IMR-90 (cell line): ENCODE measurements at regions not wholly inside any gene's neighbourhood (a gene's known extent, or its start where the extent isn't known, plus 50 kb on each side); places are given as distances from the start of the nearest gene placed in this dataset.

Experiments used
- ATAC-seq: fragments of 200-7000 bp; cut with Tn5 transposase; 2 replicates; pipeline ENCODE4 v1.9.1; 2020; ENCODE audit warnings: low read depth, mild to moderate bottlenecking, moderate library complexity
- BruUV-seq: library from RNA; stranded (reverse); fragments of 400-500 nt; replicated peaks from 2 replicates; lab custom pipeline; 2021; lab: Mats Ljungman, UMichigan
- CTCF ChIA-PET: fragments of 300-600 bp; formaldehyde crosslinking; extraction: SDS; loops from one replicate; lab custom pipeline; 2021; ENCODE audit warnings: antibody characterized with exemption; lab: Yijun Ruan, JAX
- POLR2A ChIA-PET: fragments of 300-600 bp; sonication (Branson Sonifier 250); formaldehyde crosslinking; loops from one replicate; lab custom pipeline; 2022; ENCODE audit warnings: antibody characterized with exemption; ENCODE audit not compliant: unreplicated experiment; lab: Charles Lee
- DNase-seq: peaks from one replicate; pipeline ENCODE4 v3.0.0; 2013
- H2AFZ ChIP-seq: replicated peaks from 2 replicates; pipeline ENCODE3; 2013; ENCODE audit warnings: low read length, mild to moderate bottlenecking; ENCODE audit not compliant: poor library complexity
- H2AK5ac ChIP-seq: 2 replicates; pipeline ENCODE4 v1.6.1; 2013; ENCODE audit warnings: low read depth, low read length, inconsistent platforms
- H2AK9ac ChIP-seq: replicated peaks from 2 replicates; pipeline ENCODE3; 2013; ENCODE audit warnings: mild to moderate bottlenecking, low read depth, low read length, moderate library complexity; ENCODE audit not compliant: poor library complexity
- H2BK120ac ChIP-seq: 2 replicates; pipeline ENCODE4 v1.6.1; 2013; ENCODE audit warnings: low read depth, low read length, inconsistent platforms
- H2BK15ac ChIP-seq: 3 replicates; pipeline ENCODE4 v1.6.1; 2013; ENCODE audit warnings: low read depth, low read length, inconsistent platforms
- H2BK20ac ChIP-seq: 2 replicates; pipeline ENCODE4 v1.6.1; 2013; ENCODE audit warnings: low read depth, mild to moderate bottlenecking, inconsistent platforms, low read length, moderate library complexity
- H2BK5ac ChIP-seq: 2 replicates; pipeline ENCODE4 v1.6.1; 2013; ENCODE audit warnings: mild to moderate bottlenecking, low read depth, low read length, inconsistent platforms; ENCODE audit not compliant: poor library complexity, severe bottlenecking
- H3K14ac ChIP-seq: replicated peaks from 2 replicates; pipeline ENCODE4 v1.6.1; 2013; ENCODE audit warnings: low read depth, low read length, inconsistent platforms
- H3K18ac ChIP-seq: 2 replicates; pipeline ENCODE4 v1.6.1; 2013; ENCODE audit warnings: low read depth, low read length, control low read depth
- H3K23ac ChIP-seq: 2 replicates; pipeline ENCODE4 v1.6.1; 2013; ENCODE audit warnings: low read depth, low read length, inconsistent platforms
- H3K27ac ChIP-seq: 2 replicates; pipeline ENCODE4 v1.5.1; 2013; ENCODE audit warnings: mild to moderate bottlenecking, control low read depth, low read length; ENCODE audit not compliant: insufficient read depth
- H3K27me3 ChIP-seq: 2 replicates; pipeline ENCODE4 v1.6.1; 2013; ENCODE audit warnings: low read length; ENCODE audit not compliant: control insufficient read depth, insufficient read depth
- H3K36me3 ChIP-seq: 2 replicates; pipeline ENCODE4 v1.6.1; 2013; ENCODE audit warnings: low read length, mixed read lengths; ENCODE audit not compliant: control insufficient read depth, insufficient read depth
- H3K4ac ChIP-seq: 2 replicates; pipeline ENCODE4 v1.6.1; 2013; ENCODE audit warnings: low read depth, low read length, inconsistent platforms
- H3K4me1 ChIP-seq: 2 replicates; pipeline ENCODE4 v1.6.1; 2013; ENCODE audit warnings: low read length, mixed read lengths; ENCODE audit not compliant: control insufficient read depth, insufficient read depth
- H3K4me2 ChIP-seq: 2 replicates; pipeline ENCODE4 v1.6.1; 2013; ENCODE audit warnings: low read depth, mild to moderate bottlenecking, control low read depth, low read length, moderate library complexity
- H3K4me3 ChIP-seq: 2 replicates; pipeline ENCODE4 v1.5.1; 2013; ENCODE audit warnings: low read depth, mild to moderate bottlenecking, control low read depth, low read length, moderate library complexity; ENCODE audit not compliant: insufficient read depth
- H3K56ac ChIP-seq: 2 replicates; pipeline ENCODE4 v1.6.1; 2013; ENCODE audit warnings: low read length, inconsistent platforms; ENCODE audit not compliant: insufficient read depth; ENCODE audit errors: extremely low read depth
- H3K79me1 ChIP-seq, 2 experiments: 2 replicates each; pipeline ENCODE4 v1.6.1; 2013; ENCODE audit warnings: low read length in 2 of 2, inconsistent platforms in 1 of 2, low read depth in 1 of 2
- H3K9ac ChIP-seq: 2 replicates; pipeline ENCODE4 v1.6.1; 2013; ENCODE audit warnings: low read depth, low read length, control low read depth
- H3K9me1 ChIP-seq: 2 replicates; pipeline ENCODE4 v1.6.1; 2013; ENCODE audit warnings: low read length, inconsistent platforms; ENCODE audit not compliant: insufficient read depth
- H3K9me3 ChIP-seq: 2 replicates; pipeline ENCODE4 v1.6.1; 2013; ENCODE audit warnings: low read length; ENCODE audit not compliant: control insufficient read depth, insufficient read depth
- H4K20me1 ChIP-seq: 2 replicates; pipeline ENCODE4 v1.6.1; 2013; ENCODE audit warnings: low read length, inconsistent platforms; ENCODE audit not compliant: insufficient read depth
- H4K5ac ChIP-seq: 2 replicates; pipeline ENCODE4 v1.6.1; 2013; ENCODE audit warnings: mild to moderate bottlenecking, low read depth, low read length, control low read depth
- H4K8ac ChIP-seq, 2 experiments: 2 replicates each; pipeline ENCODE4 v1.6.1; 2013; ENCODE audit warnings: low read depth in 2 of 2, low read length in 2 of 2, control low read depth in 1 of 2, inconsistent platforms in 1 of 2
- H4K91ac ChIP-seq: 2 replicates; pipeline ENCODE4 v1.6.1; 2013; ENCODE audit warnings: low read depth, low read length, inconsistent platforms; ENCODE audit not compliant: insufficient read depth
- BHLHE40 ChIP-seq: fragments of 150-350 bp; IDR thresholded peaks from 2 replicates; pipeline ENCODE4 v1.6.1; 2016; ENCODE audit warnings: mild to moderate bottlenecking, low read depth, low read length
- CEBPB ChIP-seq: IDR thresholded peaks from 2 replicates; pipeline ENCODE4 v1.6.1; 2012; ENCODE audit warnings: low read depth, low read length, improper control_type of control experiment
- CHD1 ChIP-seq: IDR thresholded peaks from 2 replicates; pipeline ENCODE4 v1.6.1; 2012; ENCODE audit warnings: low read depth, low read length, improper control_type of control experiment
- FOS ChIP-seq: fragments of 150-350 bp; IDR thresholded peaks from 2 replicates; pipeline ENCODE4 v1.6.1; 2016; ENCODE audit warnings: low read depth, low read length
- MAFK ChIP-seq: IDR thresholded peaks from 2 replicates; pipeline ENCODE4 v1.6.1; 2012; ENCODE audit warnings: low read depth, low read length, improper control_type of control experiment
- MAZ ChIP-seq: IDR thresholded peaks from 2 replicates; pipeline ENCODE4 v1.6.1; 2012; ENCODE audit warnings: low read depth, mild to moderate bottlenecking, low read length, improper control_type of control experiment, moderate library complexity, borderline replicate concordance
- MXI1 ChIP-seq: IDR thresholded peaks from 2 replicates; pipeline ENCODE4 v1.6.1; 2012; ENCODE audit warnings: low read depth, mild to moderate bottlenecking, low read length, moderate library complexity, borderline replicate concordance
- NFE2L2 ChIP-seq: fragments of 150-350 bp; IDR thresholded peaks from 2 replicates; pipeline ENCODE4 v1.6.1; 2016; ENCODE audit warnings: low read depth, mild to moderate bottlenecking, low read length
- POLR2A ChIP-seq: IDR thresholded peaks from 2 replicates; pipeline ENCODE4 v1.6.1; 2012; ENCODE audit warnings: mild to moderate bottlenecking, low read depth, low read length
- RAD21 ChIP-seq: IDR thresholded peaks from 2 replicates; pipeline ENCODE4 v1.6.1; 2012; ENCODE audit warnings: low read length, improper control_type of control experiment
- RCOR1 ChIP-seq: IDR thresholded peaks from 2 replicates; pipeline ENCODE4 v1.6.1; 2012; ENCODE audit warnings: mild to moderate bottlenecking, low read length, improper control_type of control experiment; ENCODE audit not compliant: insufficient replicate concordance
- RFX5 ChIP-seq: IDR thresholded peaks from 2 replicates; pipeline ENCODE4 v1.8.0; 2012; ENCODE audit warnings: low read depth, mild to moderate bottlenecking, low read length, moderate library complexity
- SMC3 ChIP-seq: fragments of 150-350 bp; IDR thresholded peaks from 2 replicates; pipeline ENCODE4 v1.6.1; 2016; ENCODE audit warnings: low read depth, mild to moderate bottlenecking, antibody characterized with exemption, low read length, moderate library complexity
- WGBS, 2 experiments: methylation state at CpG; one replicate each; pipeline versions ENCODE4 v1.1.5 to v1.1.7; 2013; ENCODE audit warnings: missing lambda C conversion rate in 2 of 2; ENCODE audit not compliant: insufficient read length in 1 of 2; ENCODE audit errors: extremely low coverage in 2 of 2; 5-methylcytosine and 5-hydroxymethylcytosine counted together
- dilution Hi-C: fragments of 300-500 bp; cut with HindIII; formaldehyde crosslinking; loops from one replicate; pipeline ENCODE4 v1.14.3; 2018; ENCODE audit warnings: low sequenced_read_pairs; ENCODE audit not compliant: unreplicated experiment
- in situ Hi-C: fragments of 300-500 bp; cut with MboI; formaldehyde crosslinking; loops from 3 replicates; pipeline ENCODE4 v1.14.3; 2019; ENCODE audit warnings: low sequenced_read_pairs, inconsistent platforms, mixed read lengths
- intact Hi-C: fragments of 100-400 bp; cut with micrococcal nuclease; formaldehyde crosslinking; loops from 2 replicates; pipeline ENCODE4 v1.10.0; 2022
- TF ChIP-seq, protein P1 (sequence below): fragments of 150-350 bp; IDR thresholded peaks from 2 replicates; pipeline ENCODE4 v1.6.1; 2016; ENCODE audit warnings: low read depth, mild to moderate bottlenecking, low read length, moderate library complexity, borderline replicate concordance
- TF ChIP-seq, protein P2 (sequence below): fragments of 150-350 bp; IDR thresholded peaks from 2 replicates; pipeline ENCODE4 v1.6.1; 2017; ENCODE audit warnings: mild to moderate bottlenecking, antibody characterized with exemption, low read length, low read depth

- Histone ChIP-seq H3K27ac (no peak overlapping the region), H3K4me1 (no peaks in the 10 kb centered on the region), H3K4ac (no peak overlapping the region), H4K5ac (no peak overlapping the region), H2AFZ (peak overlapping the region; percentile 77), H2BK20ac (0 out of 2 replicates have a peak overlapping the region, but pooled peaks have one; percentile 24), H3K18ac (no peak overlapping the region), H3K4me2 (no peak overlapping the region), H3K23ac (peak overlapping the region; percentile 40; the same call in 1 of the 2 replicates), H3K36me3 (no peaks in the 10 kb centered on the region), H3K79me1 (peaks cover 0 to 3% of the 10 kb centered on the region in 2 experiments; a peak in 2 of 4 replicates), H4K8ac (no peak overlapping the region), H2BK15ac (no peak overlapping the region), H3K56ac (no peak overlapping the region), H3K9me3 (peaks cover 11% of the 10 kb centered on the region), H3K27me3 (peaks cover 12% of the 10 kb centered on the region), H3K9ac (no peak overlapping the region), H3K14ac (no peak overlapping the region), H4K91ac (peak overlapping the region; percentile 19; the same call in 1 of the 2 replicates), H2AK9ac (peak overlapping the region; percentile 55), H3K4me3 (no peak overlapping the region), H2AK5ac (peak overlapping the region; percentile 61; the same call in 1 of the 2 replicates), H4K20me1 (no peaks in the 10 kb centered on the region), H3K9me1 (no peaks in the 10 kb centered on the region), H2BK120ac (peak overlapping the region; percentile 17; the same call in 1 of the 2 replicates), H2BK5ac (no peak overlapping the region)
- BruUV-seq: no TSS peak
- POLR2A ChIA-PET: no interaction called here
- in situ Hi-C loops (loop anchor here (5.0 to 25.0 kb wide), 2 partner anchors 186 to 761 kb away; no protein-coding TSS in a partner anchor), intact Hi-C loops (loop anchor here (1.0 to 5.0 kb wide), 5 partner anchors 131 to 766 kb away; no protein-coding TSS in a partner anchor), dilution Hi-C loops (no loop called here)
- ATAC-seq (peak; percentile 96), DNase-seq (peak; percentile 82)
- WGBS, 2 experiments: 38% methylated on average over 5 of the region's 8 CpGs; no CpG with 5 or more reads in 1 of the 2 experiments
- CTCF ChIA-PET: interaction anchor here (0.7 to 2.1 kb wide), 12 partner anchors 10 to 187 kb away, joined by 3 to 17 read pairs (median 4); no protein-coding TSS in a partner anchor
- TF ChIP-seq SMC3 (peak; percentile 97), MXI1 (no peak), MAZ (no peak), RCOR1 (no peak), MAFK (no peak), FOS (no peak), NFE2L2 (no peak), RFX5 (no peak), CEBPB (no peak), BHLHE40 (no peak), POLR2A (no peak), RAD21 (peak; percentile 97), CHD1 (no peak)
- TF ChIP-seq, protein P1, sequence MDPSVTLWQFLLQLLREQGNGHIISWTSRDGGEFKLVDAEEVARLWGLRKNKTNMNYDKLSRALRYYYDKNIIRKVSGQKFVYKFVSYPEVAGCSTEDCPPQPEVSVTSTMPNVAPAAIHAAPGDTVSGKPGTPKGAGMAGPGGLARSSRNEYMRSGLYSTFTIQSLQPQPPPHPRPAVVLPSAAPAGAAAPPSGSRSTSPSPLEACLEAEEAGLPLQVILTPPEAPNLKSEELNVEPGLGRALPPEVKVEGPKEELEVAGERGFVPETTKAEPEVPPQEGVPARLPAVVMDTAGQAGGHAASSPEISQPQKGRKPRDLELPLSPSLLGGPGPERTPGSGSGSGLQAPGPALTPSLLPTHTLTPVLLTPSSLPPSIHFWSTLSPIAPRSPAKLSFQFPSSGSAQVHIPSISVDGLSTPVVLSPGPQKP: no peak
- TF ChIP-seq, protein P2, sequence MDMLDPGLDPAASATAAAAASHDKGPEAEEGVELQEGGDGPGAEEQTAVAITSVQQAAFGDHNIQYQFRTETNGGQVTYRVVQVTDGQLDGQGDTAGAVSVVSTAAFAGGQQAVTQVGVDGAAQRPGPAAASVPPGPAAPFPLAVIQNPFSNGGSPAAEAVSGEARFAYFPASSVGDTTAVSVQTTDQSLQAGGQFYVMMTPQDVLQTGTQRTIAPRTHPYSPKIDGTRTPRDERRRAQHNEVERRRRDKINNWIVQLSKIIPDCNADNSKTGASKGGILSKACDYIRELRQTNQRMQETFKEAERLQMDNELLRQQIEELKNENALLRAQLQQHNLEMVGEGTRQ: no peak
Measured at GRCh38 chr18:48475635-48476549, 62.9 kb upstream of the CTIF start.
